Activated CD4-positive, alpha-beta memory T cell treated with anti-CD3 and anti-CD28 coated beads for 36 hours (primary cell): ENCODE measurements at regions not wholly inside any gene's neighbourhood (a gene's known extent, or its start where the extent isn't known, plus 50 kb on each side); places are given as distances from the start of the nearest gene placed in this dataset.
A peak's percentile ranks its signal among the peaks of the same experiment; 100 is the strongest.

Source experiments
- CTCF ChIA-PET: fragments of 350-600 bp; sonication (Branson Sonifier 250); formaldehyde crosslinking; loops from one replicate; lab custom pipeline; 2021; ENCODE audit warnings: antibody characterized with exemption, inconsistent platforms; lab: Charles Lee
- POLR2A ChIA-PET: fragments of 350-600 bp; sonication (Branson Sonifier 250); formaldehyde crosslinking; loops from one replicate; lab custom pipeline; 2021; ENCODE audit warnings: antibody characterized with exemption; lab: Charles Lee
- DNase-seq: peaks from one replicate; pipeline ENCODE4 v3.0.0-alpha.2; 2020
- H3K27ac Mint-ChIP-seq: one replicate; pipeline ENCODE4 v1.8.0; 2021; ENCODE audit warnings: mixed read lengths
- H3K27me3 Mint-ChIP-seq: one replicate; pipeline ENCODE4 v1.8.0; 2021; ENCODE audit warnings: mixed read lengths
- H3K36me3 Mint-ChIP-seq: one replicate; pipeline ENCODE4 v1.8.0; 2021; ENCODE audit warnings: mixed read lengths
- H3K4me1 Mint-ChIP-seq: one replicate; pipeline ENCODE4 v1.8.0; 2021; ENCODE audit warnings: low read depth, mixed read lengths
- H3K4me3 Mint-ChIP-seq: one replicate; pipeline ENCODE4 v1.8.0; 2021; ENCODE audit warnings: mild to moderate bottlenecking, mixed read lengths
- H3K9me3 Mint-ChIP-seq: one replicate; pipeline ENCODE4 v1.8.0; 2021; ENCODE audit warnings: mixed read lengths
- intact Hi-C: fragments of 100-400 bp; cut with micrococcal nuclease; formaldehyde crosslinking; loops from one replicate; pipeline ENCODE4 v1.15.1; 2023

DNA sequence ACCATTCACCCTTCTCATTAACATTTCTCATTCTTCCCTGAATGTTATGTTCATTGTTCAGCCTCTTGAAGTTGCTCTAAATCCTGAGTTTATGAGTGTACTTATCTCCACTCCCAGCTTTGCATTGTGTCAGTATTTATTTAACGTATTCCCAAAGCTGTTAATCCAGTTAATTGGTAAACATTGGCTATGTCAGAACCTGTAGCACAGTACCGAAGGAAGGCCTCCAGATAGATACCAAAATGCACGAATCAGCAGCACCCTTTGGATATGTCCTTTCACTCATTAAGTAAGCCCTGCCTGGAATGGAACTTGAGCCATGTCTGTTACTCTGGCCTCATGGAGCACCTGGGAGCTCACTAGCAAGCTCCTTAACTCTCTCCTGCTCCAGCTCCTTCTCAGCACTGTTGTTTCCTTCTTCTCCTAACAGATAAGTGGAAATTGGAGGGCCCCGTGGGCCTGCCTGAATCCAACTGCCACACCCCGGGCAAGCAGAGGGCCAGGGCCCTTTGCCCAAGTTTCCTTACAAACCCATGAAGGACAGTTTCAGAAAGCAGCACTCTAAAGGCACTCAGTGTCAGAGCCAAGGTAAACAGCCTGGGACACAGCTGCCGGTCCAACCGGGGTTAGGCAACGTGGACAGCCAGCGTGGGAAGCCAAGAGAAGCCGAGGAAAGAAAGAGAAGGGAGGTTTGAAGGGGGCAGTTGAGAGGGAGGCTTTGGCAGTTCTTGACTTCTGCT is 155.0 kb upstream of the SERP2 start:
- no peaks in the 10 kb centered on the region for H3K36me3 Mint-ChIP-seq
- ChIA-PET POLR2A (no interaction called here), CTCF (no interaction called here)
- H3K4me3 Mint-ChIP-seq: no peak overlapping the region
- H3K9me3 Mint-ChIP-seq: no peaks in the 10 kb centered on the region
- intact Hi-C loops: no loop called here
- no peaks in the 10 kb centered on the region for H3K4me1 Mint-ChIP-seq
- H3K27ac Mint-ChIP-seq: no peak overlapping the region
- peaks cover 12% of the 10 kb centered on the region for H3K27me3 Mint-ChIP-seq
- no peak for DNase-seq

- H3K27me3 Mint-ChIP-seq: peaks cover 11% of the 10 kb centered on the region
- CTCF ChIA-PET: no interaction called here
- H3K9me3 Mint-ChIP-seq: no peaks in the 10 kb centered on the region
These were observed 153.8 kb upstream of the SERP2 start for GRCh38 chr13:44219577-44220548.

DNA sequence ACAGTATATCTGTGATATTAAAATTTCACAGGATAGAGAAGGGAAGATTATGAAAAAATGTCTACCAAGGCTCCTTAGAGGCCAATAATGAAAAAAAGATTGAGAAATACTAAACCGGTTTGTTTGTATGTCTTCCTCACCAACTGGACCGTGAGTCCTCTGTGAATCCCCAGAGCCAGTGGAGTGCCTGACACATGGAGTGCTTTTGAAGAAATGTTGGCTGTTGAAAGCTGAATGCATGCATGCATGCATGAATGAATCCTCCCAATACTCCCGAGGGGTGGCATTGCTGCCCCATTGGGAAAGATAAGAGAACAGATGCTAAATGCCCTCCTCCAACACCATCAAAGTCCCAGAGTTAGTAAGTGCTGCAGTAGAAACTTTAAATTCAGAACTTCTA is 152.7 kb upstream of the SERP2 start:
- ChIA-PET CTCF (no interaction called here), POLR2A (no interaction called here)
- Mint-ChIP-seq H3K4me3 (no peak overlapping the region), H3K27ac (no peak overlapping the region), H3K4me1 (no peaks in the 10 kb centered on the region), H3K36me3 (no peaks in the 10 kb centered on the region), H3K9me3 (no peaks in the 10 kb centered on the region), H3K27me3 (peaks cover 5% of the 10 kb centered on the region)
- intact Hi-C loops: no loop called here
- no peak for DNase-seq

More at GRCh38 chr13:44219577-44220548, 153.8 kb upstream of the SERP2 start:
- no peak overlapping the region for H3K27ac Mint-ChIP-seq
- H3K4me3 Mint-ChIP-seq: no peak overlapping the region
- H3K36me3 Mint-ChIP-seq: no peaks in the 10 kb centered on the region
- POLR2A ChIA-PET: no interaction called here
- intact Hi-C loops: no loop called here
- no peak for DNase-seq
- H3K4me1 Mint-ChIP-seq: no peaks in the 10 kb centered on the region

DNA sequence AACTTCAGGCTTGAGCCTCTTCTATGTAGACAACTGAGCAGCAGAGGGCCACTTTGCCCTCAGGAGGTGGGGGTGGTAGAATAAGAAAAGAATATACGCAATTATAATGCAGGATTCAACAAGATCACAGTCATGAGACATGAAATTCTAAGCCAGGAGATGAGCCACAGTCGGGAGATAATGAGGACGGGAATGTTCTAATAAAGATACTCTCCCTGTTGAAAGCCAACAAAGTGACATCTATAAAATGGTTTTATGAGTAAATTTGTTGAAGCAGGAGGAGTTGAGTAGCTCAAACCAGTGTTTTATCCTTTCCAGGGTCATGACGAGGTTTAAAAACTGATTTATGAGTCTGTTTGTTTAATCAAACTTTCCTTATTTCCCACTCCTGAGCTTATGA is 152.0 kb upstream of the SERP2 start:
- CTCF ChIA-PET: no interaction called here
- H3K4me3 Mint-ChIP-seq: no peak overlapping the region

GRCh38 chr13:44223770-44224444 is 149.7 kb upstream of the SERP2 start:
- ChIA-PET POLR2A (interaction anchor here (0.7 kb wide), 1 partner anchor 9 kb away, joined by 3 read pairs; no protein-coding TSS in a partner anchor), CTCF (no interaction called here)
- Mint-ChIP-seq H3K9me3 (no peaks in the 10 kb centered on the region), H3K36me3 (no peaks in the 10 kb centered on the region), H3K27me3 (peaks cover 2% of the 10 kb centered on the region), H3K4me3 (no peak overlapping the region), H3K4me1 (no peaks in the 10 kb centered on the region), H3K27ac (no peak overlapping the region)
- intact Hi-C loops: no loop called here
- no peak for DNase-seq

More for the DNA sequence above, 152.0 kb upstream of the SERP2 start:
- Mint-ChIP-seq H3K27me3 (peaks cover 2% of the 10 kb centered on the region), H3K4me1 (no peaks in the 10 kb centered on the region), H3K27ac (no peak overlapping the region), H3K9me3 (no peaks in the 10 kb centered on the region), H3K36me3 (no peaks in the 10 kb centered on the region)
- DNase-seq: no peak
- intact Hi-C loops: no loop called here
- POLR2A ChIA-PET: no interaction called here

GRCh38 chr13:44224450-44225149 is 149.0 kb upstream of the SERP2 start:
- H3K4me3 Mint-ChIP-seq: no peak overlapping the region
- CTCF ChIA-PET: no interaction called here
- no peaks in the 10 kb centered on the region for H3K4me1 Mint-ChIP-seq
- no peaks in the 10 kb centered on the region for H3K9me3 Mint-ChIP-seq
- no peaks in the 10 kb centered on the region for H3K36me3 Mint-ChIP-seq
- DNase-seq: no peak
- peaks cover 2% of the 10 kb centered on the region for H3K27me3 Mint-ChIP-seq
- POLR2A ChIA-PET: interaction anchor here (0.7 kb wide), 1 partner anchor 8 kb away, joined by 3 read pairs; no protein-coding TSS in a partner anchor
- H3K27ac Mint-ChIP-seq: no peak overlapping the region
- intact Hi-C loops: no loop called here

DNA sequence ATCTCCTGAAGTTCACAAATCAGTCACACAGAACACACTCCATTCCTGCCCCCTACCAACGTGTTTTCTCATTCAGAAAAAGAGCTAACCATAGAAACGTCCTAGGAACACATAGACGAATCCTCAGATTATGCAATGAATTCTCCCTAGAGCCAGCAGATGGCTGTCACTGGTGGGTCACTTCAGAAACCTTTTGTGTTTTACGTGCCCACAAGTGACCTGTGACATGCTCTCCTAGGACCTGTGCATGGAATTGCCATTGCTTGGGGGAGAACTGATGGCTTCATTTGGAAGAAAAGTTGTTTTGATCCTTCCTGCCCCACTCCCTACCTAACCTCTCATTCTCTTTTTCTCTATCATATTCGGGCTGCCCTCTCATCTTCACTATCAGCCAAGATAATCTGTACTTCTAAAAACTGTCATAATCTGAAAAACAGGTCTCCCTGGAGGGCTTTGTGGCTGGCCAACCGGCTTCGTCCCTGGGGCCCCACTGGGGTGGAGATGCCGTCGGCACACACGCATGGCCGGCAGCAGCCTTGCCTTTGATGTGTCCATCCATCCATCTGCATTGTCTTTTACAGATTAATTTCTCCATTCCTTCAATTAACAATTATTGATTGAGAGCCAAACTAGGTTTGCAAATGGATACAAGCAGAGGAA is 144.1 kb upstream of the SERP2 start:
- intact Hi-C loops: no loop called here
- no peak overlapping the region for H3K4me3 Mint-ChIP-seq
- H3K27ac Mint-ChIP-seq: no peak overlapping the region
- ChIA-PET CTCF (interaction anchor here (0.7 kb wide), 1 partner anchor 208 kb away, joined by 3 read pairs; no protein-coding TSS in a partner anchor), POLR2A (no interaction called here)
- H3K27me3 Mint-ChIP-seq: peaks cover 11% of the 10 kb centered on the region
- H3K4me1 Mint-ChIP-seq: peaks cover 3% of the 10 kb centered on the region
- no peaks in the 10 kb centered on the region for H3K36me3 Mint-ChIP-seq
- no peaks in the 10 kb centered on the region for H3K9me3 Mint-ChIP-seq
- no peak for DNase-seq

- Mint-ChIP-seq H3K27me3 (peaks cover 11% of the 10 kb centered on the region), H3K4me3 (no peak overlapping the region), H3K9me3 (no peaks in the 10 kb centered on the region), H3K36me3 (no peaks in the 10 kb centered on the region), H3K27ac (no peak overlapping the region), H3K4me1 (peaks cover 3% of the 10 kb centered on the region)
- CTCF ChIA-PET: no interaction called here
- DNase-seq: no peak
- intact Hi-C loops: no loop called here
- POLR2A ChIA-PET: no interaction called here
These were observed 143.6 kb upstream of the SERP2 start for GRCh38 chr13:44230071-44230470.

DNA sequence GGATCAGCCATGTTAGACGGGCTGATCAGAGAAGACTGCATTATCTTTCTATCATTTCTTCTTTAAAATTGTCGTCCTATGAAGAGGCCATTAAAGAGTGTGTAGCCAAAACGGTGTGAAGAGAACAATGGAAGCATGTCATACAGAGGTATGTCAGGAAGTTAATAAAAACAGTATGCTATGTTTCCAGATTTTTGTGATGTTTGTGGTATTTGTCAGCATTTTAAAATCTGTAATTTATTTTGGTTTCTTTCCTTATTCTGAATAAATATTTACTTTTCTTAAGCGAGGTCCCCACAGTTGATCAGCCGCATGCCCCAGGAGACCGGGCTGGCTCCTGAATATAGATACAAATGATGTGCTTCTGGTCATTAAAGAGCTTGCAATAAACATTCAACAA is 142.9 kb upstream of the SERP2 start:
- ChIA-PET CTCF (no interaction called here), POLR2A (no interaction called here)
- intact Hi-C loops: no loop called here
- peaks cover 3% of the 10 kb centered on the region for H3K4me1 Mint-ChIP-seq
- peaks cover 11% of the 10 kb centered on the region for H3K27me3 Mint-ChIP-seq
- no peak overlapping the region for H3K4me3 Mint-ChIP-seq
- no peaks in the 10 kb centered on the region for H3K9me3 Mint-ChIP-seq
- H3K36me3 Mint-ChIP-seq: no peaks in the 10 kb centered on the region
- no peak for DNase-seq
- H3K27ac Mint-ChIP-seq: no peak overlapping the region

DNA sequence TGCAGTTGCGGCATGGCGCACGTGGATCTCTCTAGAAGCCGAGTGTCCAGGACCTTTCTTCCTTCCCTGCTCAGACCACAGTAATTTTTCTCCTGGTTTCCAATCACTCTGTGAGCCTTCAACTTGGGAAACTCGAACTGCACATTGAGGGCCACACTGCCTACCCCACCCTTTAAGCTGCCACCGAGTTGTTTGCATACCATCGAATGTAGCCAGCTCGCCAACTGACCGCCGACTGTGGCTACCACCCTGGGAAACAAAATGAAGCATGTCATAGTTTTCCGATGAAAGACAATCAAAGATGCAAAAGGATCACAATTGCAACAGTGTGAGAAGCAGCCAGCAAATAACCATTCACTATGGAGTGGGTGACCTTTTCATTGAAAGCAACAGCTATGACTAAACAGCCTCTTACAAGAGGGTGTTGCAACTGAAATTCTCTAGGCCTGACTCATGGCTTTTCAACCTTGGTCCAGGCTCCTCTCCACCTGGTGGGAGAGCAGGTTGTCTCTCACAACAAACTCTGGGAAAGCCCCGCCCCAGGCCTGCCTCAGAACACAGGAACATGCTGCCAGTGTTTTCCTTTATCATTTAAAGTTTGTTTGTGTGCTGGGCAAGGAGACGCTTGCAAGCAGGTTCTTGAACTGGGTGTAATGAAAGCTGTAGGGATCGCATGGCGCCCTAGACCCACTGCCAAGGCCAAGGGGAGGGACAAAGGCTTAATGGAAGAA is 141.7 kb upstream of the SERP2 start:
- H3K36me3 Mint-ChIP-seq: no peaks in the 10 kb centered on the region
- no peak overlapping the region for H3K27ac Mint-ChIP-seq
- peaks cover 3% of the 10 kb centered on the region for H3K4me1 Mint-ChIP-seq
- POLR2A ChIA-PET: no interaction called here
- H3K9me3 Mint-ChIP-seq: no peaks in the 10 kb centered on the region
- no peak overlapping the region for H3K4me3 Mint-ChIP-seq
- CTCF ChIA-PET: interaction anchor here (0.5 kb wide), 1 partner anchor 252 kb away, joined by 3 read pairs; no protein-coding TSS in a partner anchor
- H3K27me3 Mint-ChIP-seq: peaks cover 11% of the 10 kb centered on the region
- peak; percentile 23 for DNase-seq
- intact Hi-C loops: no loop called here

DNA sequence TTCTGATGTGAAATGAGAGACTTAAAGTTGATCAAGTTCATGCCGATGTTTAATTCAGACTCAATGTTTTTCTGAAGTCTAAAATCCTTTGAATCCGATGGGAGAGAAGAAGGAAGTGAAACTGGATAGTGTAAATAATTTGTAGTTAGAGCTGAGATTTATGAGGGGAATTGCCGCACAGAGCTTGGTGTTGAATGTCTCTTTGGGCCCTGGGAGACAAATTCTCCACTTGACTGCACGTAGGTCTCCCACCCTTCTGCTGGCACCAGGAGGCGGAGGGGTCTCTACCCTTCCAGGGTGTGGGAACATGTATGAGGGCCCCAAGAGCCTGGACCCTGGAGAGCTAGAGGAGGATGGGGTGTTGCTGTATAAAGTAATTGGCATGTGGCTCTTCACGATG is 140.8 kb upstream of the SERP2 start:
- POLR2A ChIA-PET: interaction anchor here (0.8 kb wide), 1 partner anchor 9 kb away, joined by 3 read pairs; no protein-coding TSS in a partner anchor
- no peak overlapping the region for H3K4me3 Mint-ChIP-seq
- H3K27me3 Mint-ChIP-seq: peaks cover 11% of the 10 kb centered on the region
- H3K4me1 Mint-ChIP-seq: peaks cover 9% of the 10 kb centered on the region
- H3K36me3 Mint-ChIP-seq: no peaks in the 10 kb centered on the region
- no peak overlapping the region for H3K27ac Mint-ChIP-seq
- CTCF ChIA-PET: no interaction called here
- no peak for DNase-seq
- no peaks in the 10 kb centered on the region for H3K9me3 Mint-ChIP-seq
- intact Hi-C loops: no loop called here
